ENCODE measurements at regions not wholly inside any gene's neighbourhood (a gene's known extent, or its start where the extent isn't known, plus 50 kb on each side); places are given as distances from the start of the nearest gene placed in this dataset.

GRCh38 chr3:181358562-181358961 lies 353.2 kb upstream of the SOX2 start:
- H3K4me3 Mint-ChIP-seq (ENCODE audit: unreplicated experiment), result no peak overlapping the region
- intact Hi-C loops (cut with micrococcal nuclease; ENCODE audit: unreplicated experiment), result no loop called here
- H3K36me3 ChIP-seq (ENCODE audit: control insufficient read depth, insufficient read depth, low read length), result no peaks in the 10 kb centered on the region
- H3K4me1 ChIP-seq, result no peaks in the 10 kb centered on the region
- no peak overlapping the region for H3K27ac Mint-ChIP-seq (ENCODE audit: unreplicated experiment)
- H3K36me3 Mint-ChIP-seq (ENCODE audit: insufficient read depth, unreplicated experiment), result no peaks in the 10 kb centered on the region
- peaks cover 7% of the 10 kb centered on the region for H3K27me3 Mint-ChIP-seq (ENCODE audit: insufficient read depth, unreplicated experiment)
- no peak for DNase-seq
- no peaks in the 10 kb centered on the region for H3K27me3 ChIP-seq (replicated peaks; ENCODE audit: control insufficient read depth, insufficient read depth, low read length)
- BruUV-seq (replicated peaks), result no TSS peak
- no peaks in the 10 kb centered on the region for H3K4me1 Mint-ChIP-seq (ENCODE audit: low read depth, unreplicated experiment)
- CTCF ChIA-PET, result no interaction called here
- H3K9me3 ChIP-seq, result no peaks in the 10 kb centered on the region
- POLR2A ChIA-PET, result no interaction called here
- no peaks in the 10 kb centered on the region for H3K9me3 Mint-ChIP-seq (ENCODE audit: unreplicated experiment)
- H3K4me3 ChIP-seq (ENCODE audit: low read depth, low read length), result no peak overlapping the region
- TF ChIP-seq CTCF (IDR thresholded peaks at IDR 0.05; ENCODE audit: insufficient read depth in 1 of 2, low read depth in 1 of 2, low read length in 1 of 2, severe bottlenecking in 1 of 2, unreplicated experiment in 1 of 2), result no peak

GRCh38 chr3:181358060-181358459 lies 353.7 kb upstream of the SOX2 start:
- no peaks in the 10 kb centered on the region for H3K27me3 ChIP-seq (replicated peaks; ENCODE audit: control insufficient read depth, insufficient read depth, low read length)
- H3K9me3 ChIP-seq, result no peaks in the 10 kb centered on the region
- no peak overlapping the region for H3K4me3 Mint-ChIP-seq (ENCODE audit: unreplicated experiment)
- no peak for TF ChIP-seq CTCF (IDR thresholded peaks at IDR 0.05; ENCODE audit: insufficient read depth in 1 of 2, low read depth in 1 of 2, low read length in 1 of 2, severe bottlenecking in 1 of 2, unreplicated experiment in 1 of 2)
- no peak for DNase-seq
- H3K4me1 ChIP-seq, result no peaks in the 10 kb centered on the region
- H3K36me3 Mint-ChIP-seq (ENCODE audit: insufficient read depth, unreplicated experiment), result no peaks in the 10 kb centered on the region
- H3K27ac Mint-ChIP-seq (ENCODE audit: unreplicated experiment), result no peak overlapping the region
- no peaks in the 10 kb centered on the region for H3K9me3 Mint-ChIP-seq (ENCODE audit: unreplicated experiment)
- H3K4me3 ChIP-seq (ENCODE audit: low read depth, low read length), result no peak overlapping the region
- intact Hi-C loops (cut with micrococcal nuclease; ENCODE audit: unreplicated experiment), result no loop called here
- H3K4me1 Mint-ChIP-seq (ENCODE audit: low read depth, unreplicated experiment), result no peaks in the 10 kb centered on the region
- H3K36me3 ChIP-seq (ENCODE audit: control insufficient read depth, insufficient read depth, low read length), result no peaks in the 10 kb centered on the region
- CTCF ChIA-PET, result no interaction called here
- peaks cover 7% of the 10 kb centered on the region for H3K27me3 Mint-ChIP-seq (ENCODE audit: insufficient read depth, unreplicated experiment)
- BruUV-seq (replicated peaks), result no TSS peak
- POLR2A ChIA-PET, result no interaction called here

- Histone ChIP-seq H3K9me3 (no peaks in the 10 kb centered on the region), H3K4me1 (no peaks in the 10 kb centered on the region), H3K27me3 (replicated peaks; ENCODE audit: control insufficient read depth, insufficient read depth, low read length) (no peaks in the 10 kb centered on the region), H3K4me3 (ENCODE audit: low read depth, low read length) (no peak overlapping the region), H3K36me3 (ENCODE audit: control insufficient read depth, insufficient read depth, low read length) (no peaks in the 10 kb centered on the region)
- CTCF ChIA-PET, result no interaction called here
- no peak overlapping the region for H3K27ac Mint-ChIP-seq (ENCODE audit: unreplicated experiment)
- no peaks in the 10 kb centered on the region for H3K4me1 Mint-ChIP-seq (ENCODE audit: low read depth, unreplicated experiment)
- DNase-seq, result no peak
- H3K9me3 Mint-ChIP-seq (ENCODE audit: unreplicated experiment), result no peaks in the 10 kb centered on the region
- POLR2A ChIA-PET, result no interaction called here
- no peaks in the 10 kb centered on the region for H3K36me3 Mint-ChIP-seq (ENCODE audit: insufficient read depth, unreplicated experiment)
- H3K27me3 Mint-ChIP-seq (ENCODE audit: insufficient read depth, unreplicated experiment), result peaks cover 7% of the 10 kb centered on the region
- H3K4me3 Mint-ChIP-seq (ENCODE audit: unreplicated experiment), result no peak overlapping the region
- BruUV-seq (replicated peaks), result no TSS peak
- intact Hi-C loops (cut with micrococcal nuclease; ENCODE audit: unreplicated experiment), result no loop called here
- no peak for TF ChIP-seq CTCF (IDR thresholded peaks at IDR 0.05; ENCODE audit: insufficient read depth in 1 of 2, low read depth in 1 of 2, low read length in 1 of 2, severe bottlenecking in 1 of 2, unreplicated experiment in 1 of 2)
Measured at GRCh38 chr3:181354140-181354539, 357.6 kb upstream of the SOX2 start.

Data from Caco-2 (cell line).